ENCODE measurements at regions not wholly inside any gene's neighbourhood (a gene's known extent, or its start where the extent isn't known, plus 50 kb on each side); places are given as distances from the start of the nearest gene placed in this dataset.
"Not testable (repeated sequence)": the region's sequence is repeated elsewhere in the genome, so short reads cannot be mapped to it uniquely, and the experiment has no call there.

- no peak overlapping the region for H3K4me3 ChIP-seq (ENCODE audit: low read depth, low read length)
- DNase-seq (ENCODE audit: low read depth): no peak
- ChIA-PET POLR2A (interaction anchor here (0.7 kb wide), 1 partner anchor 17 kb away, joined by 3 read pairs; no protein-coding TSS in a partner anchor), CTCF (interaction anchor here (0.6 to 1.4 kb wide), 2 partner anchors 10 to 1968 kb away, joined by 3 read pairs; no protein-coding TSS in a partner anchor)
- H3K27me3 ChIP-seq (ENCODE audit: control insufficient read depth, insufficient read depth, low read length): peaks cover 2% of the 10 kb centered on the region
- TF ChIP-seq CTCF (IDR thresholded peaks at IDR 0.05; ENCODE audit: insufficient read depth, low read depth, low read length): no peak
- no peaks in the 10 kb centered on the region for H3K36me3 ChIP-seq (ENCODE audit: control insufficient read depth, insufficient read depth, low read length)
Observed at GRCh38 chr16:66175058-66175457, 191.4 kb upstream of the CDH5 start.

DNA sequence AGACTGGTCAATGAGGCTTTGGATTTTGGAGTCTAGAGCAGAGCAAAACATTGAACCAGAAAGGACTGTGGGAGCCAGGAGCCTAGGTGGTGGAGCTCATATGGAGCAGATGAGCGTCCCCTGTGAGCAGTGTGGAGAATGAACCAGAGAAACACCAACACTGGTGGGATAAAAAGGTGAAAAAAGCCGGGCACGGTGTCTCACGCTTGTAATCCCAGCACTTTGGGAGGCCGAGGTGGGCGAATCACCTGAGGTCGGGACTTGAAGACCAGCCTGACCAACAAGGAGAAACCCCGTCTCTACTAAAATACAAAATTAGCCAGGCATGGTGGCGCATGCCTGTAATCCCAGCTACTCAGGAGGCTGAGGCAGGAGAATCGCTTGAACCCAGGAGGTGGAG, 192.7 kb upstream of the CDH5 start:
- CTCF ChIA-PET; H3K27me3 ChIP-seq (ENCODE audit: control insufficient read depth, insufficient read depth, low read length); DNase-seq (ENCODE audit: low read depth); H3K4me3 ChIP-seq (ENCODE audit: low read depth, low read length); POLR2A ChIA-PET; H3K36me3 ChIP-seq (ENCODE audit: control insufficient read depth, insufficient read depth, low read length): not testable (repeated sequence)

GRCh38 chr16:66173181-66173580, 193.3 kb upstream of the CDH5 start:
- DNase-seq (ENCODE audit: low read depth); CTCF ChIA-PET; H3K36me3 ChIP-seq (ENCODE audit: control insufficient read depth, insufficient read depth, low read length); H3K27me3 ChIP-seq (ENCODE audit: control insufficient read depth, insufficient read depth, low read length); POLR2A ChIA-PET; H3K4me3 ChIP-seq (ENCODE audit: low read depth, low read length): not testable (repeated sequence)

DNA sequence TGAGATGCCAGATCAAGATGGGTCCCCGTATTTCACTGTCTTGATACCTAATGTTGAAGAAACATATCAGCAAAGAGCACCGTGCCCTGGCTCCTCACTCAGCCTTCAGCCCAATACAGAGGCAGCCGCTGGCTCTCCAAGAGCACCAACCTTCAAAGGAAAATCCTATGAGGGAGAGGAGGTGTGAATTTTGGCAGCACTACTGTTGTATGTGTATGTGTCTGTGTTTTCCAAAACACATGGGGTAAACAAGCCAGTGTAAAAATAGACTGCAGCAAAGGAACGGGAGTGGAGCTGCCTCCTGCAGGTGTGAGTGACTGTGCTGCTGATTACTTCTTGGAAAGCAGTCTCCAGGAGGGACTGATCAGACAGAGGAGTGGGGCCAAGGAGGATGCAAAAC, 194.0 kb upstream of the CDH5 start:
- POLR2A ChIA-PET: no interaction called here
- no peak for DNase-seq (ENCODE audit: low read depth)
- CTCF ChIA-PET: no interaction called here
- Histone ChIP-seq H3K27me3 (ENCODE audit: control insufficient read depth, insufficient read depth, low read length) (peaks cover 2% of the 10 kb centered on the region), H3K36me3 (ENCODE audit: control insufficient read depth, insufficient read depth, low read length) (no peaks in the 10 kb centered on the region), H3K4me3 (ENCODE audit: low read depth, low read length) (no peak overlapping the region)
- no peak for TF ChIP-seq CTCF (IDR thresholded peaks at IDR 0.05; ENCODE audit: insufficient read depth, low read depth, low read length)

- no peak for DNase-seq (ENCODE audit: low read depth)
- CTCF ChIA-PET: no interaction called here
- no peak for TF ChIP-seq CTCF (IDR thresholded peaks at IDR 0.05; ENCODE audit: insufficient read depth, low read depth, low read length)
- Histone ChIP-seq H3K36me3 (ENCODE audit: control insufficient read depth, insufficient read depth, low read length) (no peaks in the 10 kb centered on the region), H3K4me3 (ENCODE audit: low read depth, low read length) (no peak overlapping the region), H3K27me3 (ENCODE audit: control insufficient read depth, insufficient read depth, low read length) (peaks cover 2% of the 10 kb centered on the region)
- POLR2A ChIA-PET: no interaction called here
Observed at GRCh38 chr16:66171578-66171977, 194.9 kb upstream of the CDH5 start.

DNA sequence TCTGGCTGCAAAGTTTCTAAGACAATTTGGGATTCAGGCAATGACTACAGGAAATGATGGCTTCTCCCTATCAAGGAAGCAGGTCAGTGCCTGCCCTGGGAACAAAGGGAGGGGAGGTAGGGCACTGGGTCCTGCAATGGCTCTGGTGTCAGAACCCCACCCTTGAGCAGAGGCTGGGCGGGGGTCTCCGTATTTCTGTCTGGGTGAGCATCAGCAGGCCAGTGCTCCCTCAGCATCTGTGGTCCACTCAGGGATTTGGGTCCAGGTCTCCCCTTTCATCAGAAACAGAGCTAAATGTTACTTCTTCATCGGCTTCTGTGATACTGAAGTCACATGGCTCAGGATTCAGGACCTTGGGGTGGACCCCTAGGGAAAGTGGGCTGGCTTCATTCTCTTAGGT, 195.5 kb upstream of the CDH5 start:
- TF ChIP-seq CTCF (IDR thresholded peaks at IDR 0.05; ENCODE audit: insufficient read depth, low read depth, low read length): no peak
- H3K4me3 ChIP-seq (ENCODE audit: low read depth, low read length): no peak overlapping the region
- DNase-seq (ENCODE audit: low read depth): no peak
- CTCF ChIA-PET: no interaction called here
- peaks cover 2% of the 10 kb centered on the region; the same call in 1 of the 2 replicates for H3K27me3 ChIP-seq (ENCODE audit: control insufficient read depth, insufficient read depth, low read length)
- POLR2A ChIA-PET: no interaction called here
- H3K36me3 ChIP-seq (ENCODE audit: control insufficient read depth, insufficient read depth, low read length): no peaks in the 10 kb centered on the region
